ENCODE measurements at regions not wholly inside any gene's neighbourhood (a gene's known extent, or its start where the extent isn't known, plus 50 kb on each side); places are given as distances from the start of the nearest gene placed in this dataset.

GRCh38 chr4:136540747-136541146, 991.5 kb downstream of the PCDH18 start:
- H4K20me1 ChIP-seq (ENCODE audit: insufficient read depth, low read length) = no peaks in the 10 kb centered on the region
- no peaks in the 10 kb centered on the region for H3K36me3 ChIP-seq (ENCODE audit: insufficient read depth, low read length)
- H3K9me3 ChIP-seq (ENCODE audit: low read length) = no peaks in the 10 kb centered on the region
- no peak overlapping the region for H3K4me2 ChIP-seq (ENCODE audit: low read length)
- no peak overlapping the region for H3K27ac ChIP-seq (ENCODE audit: low read depth, low read length, poor library complexity, severe bottlenecking)
- no peak overlapping the region for H3K4me3 ChIP-seq (ENCODE audit: low read depth, low read length, poor library complexity, severe bottlenecking)
- no peaks in the 10 kb centered on the region for H3K9me2 ChIP-seq (ENCODE audit: low read depth, low read length)
- H2AFZ ChIP-seq (ENCODE audit: low read length) = no peak overlapping the region
- no peaks in the 10 kb centered on the region for H3F3A ChIP-seq (ENCODE audit: insufficient read depth, low read length)
- H3K9ac ChIP-seq (ENCODE audit: low read length) = no peak overlapping the region
- no peaks in the 10 kb centered on the region for H3K4me1 ChIP-seq (ENCODE audit: insufficient read depth, low read length, severe bottlenecking)
- no peaks in the 10 kb centered on the region for H3K79me2 ChIP-seq (ENCODE audit: insufficient read depth, low read length)
- TF ChIP-seq, protein P1, sequence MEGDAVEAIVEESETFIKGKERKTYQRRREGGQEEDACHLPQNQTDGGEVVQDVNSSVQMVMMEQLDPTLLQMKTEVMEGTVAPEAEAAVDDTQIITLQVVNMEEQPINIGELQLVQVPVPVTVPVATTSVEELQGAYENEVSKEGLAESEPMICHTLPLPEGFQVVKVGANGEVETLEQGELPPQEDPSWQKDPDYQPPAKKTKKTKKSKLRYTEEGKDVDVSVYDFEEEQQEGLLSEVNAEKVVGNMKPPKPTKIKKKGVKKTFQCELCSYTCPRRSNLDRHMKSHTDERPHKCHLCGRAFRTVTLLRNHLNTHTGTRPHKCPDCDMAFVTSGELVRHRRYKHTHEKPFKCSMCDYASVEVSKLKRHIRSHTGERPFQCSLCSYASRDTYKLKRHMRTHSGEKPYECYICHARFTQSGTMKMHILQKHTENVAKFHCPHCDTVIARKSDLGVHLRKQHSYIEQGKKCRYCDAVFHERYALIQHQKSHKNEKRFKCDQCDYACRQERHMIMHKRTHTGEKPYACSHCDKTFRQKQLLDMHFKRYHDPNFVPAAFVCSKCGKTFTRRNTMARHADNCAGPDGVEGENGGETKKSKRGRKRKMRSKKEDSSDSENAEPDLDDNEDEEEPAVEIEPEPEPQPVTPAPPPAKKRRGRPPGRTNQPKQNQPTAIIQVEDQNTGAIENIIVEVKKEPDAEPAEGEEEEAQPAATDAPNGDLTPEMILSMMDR (IDR thresholded peaks at IDR 0.05; ENCODE audit: low read length) = no peak
- TF ChIP-seq EZH2 (IDR thresholded peaks at IDR 0.05; ENCODE audit: borderline replicate concordance, low read length) = no peak
- H3K27me3 ChIP-seq (ENCODE audit: insufficient read depth, low read length) = no peaks in the 10 kb centered on the region

- Histone ChIP-seq H3K4me2 (ENCODE audit: low read length) (no peak overlapping the region), H3K79me2 (ENCODE audit: insufficient read depth, low read length) (no peaks in the 10 kb centered on the region), H3K9me2 (ENCODE audit: low read depth, low read length) (no peaks in the 10 kb centered on the region), H3K9me3 (ENCODE audit: low read length) (no peaks in the 10 kb centered on the region), H3K4me1 (ENCODE audit: insufficient read depth, low read length, severe bottlenecking) (no peaks in the 10 kb centered on the region), H4K20me1 (ENCODE audit: insufficient read depth, low read length) (no peaks in the 10 kb centered on the region), H3K36me3 (ENCODE audit: insufficient read depth, low read length) (no peaks in the 10 kb centered on the region), H3K27ac (ENCODE audit: low read depth, low read length, poor library complexity, severe bottlenecking) (no peak overlapping the region), H2AFZ (ENCODE audit: low read length) (no peak overlapping the region), H3F3A (ENCODE audit: insufficient read depth, low read length) (no peaks in the 10 kb centered on the region), H3K27me3 (ENCODE audit: insufficient read depth, low read length) (no peaks in the 10 kb centered on the region), H3K4me3 (ENCODE audit: low read depth, low read length, poor library complexity, severe bottlenecking) (no peak overlapping the region), H3K9ac (ENCODE audit: low read length) (no peak overlapping the region)
- TF ChIP-seq, protein P1 (IDR thresholded peaks at IDR 0.05; ENCODE audit: low read length) = no peak
- TF ChIP-seq EZH2 (IDR thresholded peaks at IDR 0.05; ENCODE audit: borderline replicate concordance, low read length) = no peak
Measured at GRCh38 chr4:136528131-136528530, 1004.2 kb downstream of the PCDH18 start.

- H3K4me1 ChIP-seq (ENCODE audit: insufficient read depth, low read length, severe bottlenecking) = no peaks in the 10 kb centered on the region
- H2AFZ ChIP-seq (ENCODE audit: low read length) = no peak overlapping the region
- H3K4me2 ChIP-seq (ENCODE audit: low read length) = no peak overlapping the region
- no peak for TF ChIP-seq EZH2 (IDR thresholded peaks at IDR 0.05; ENCODE audit: borderline replicate concordance, low read length)
- TF ChIP-seq, protein P1 (IDR thresholded peaks at IDR 0.05; ENCODE audit: low read length) = no peak
- H3K27ac ChIP-seq (ENCODE audit: low read depth, low read length, poor library complexity, severe bottlenecking) = no peak overlapping the region
- no peaks in the 10 kb centered on the region for H3F3A ChIP-seq (ENCODE audit: insufficient read depth, low read length)
- no peak overlapping the region for H3K4me3 ChIP-seq (ENCODE audit: low read depth, low read length, poor library complexity, severe bottlenecking)
- no peak overlapping the region for H3K9ac ChIP-seq (ENCODE audit: low read length)
- H3K36me3 ChIP-seq (ENCODE audit: insufficient read depth, low read length) = no peaks in the 10 kb centered on the region
- H3K9me3 ChIP-seq (ENCODE audit: low read length) = no peaks in the 10 kb centered on the region
- no peaks in the 10 kb centered on the region for H4K20me1 ChIP-seq (ENCODE audit: insufficient read depth, low read length)
- H3K79me2 ChIP-seq (ENCODE audit: insufficient read depth, low read length) = no peaks in the 10 kb centered on the region
- H3K9me2 ChIP-seq (ENCODE audit: low read depth, low read length) = no peaks in the 10 kb centered on the region
- H3K27me3 ChIP-seq (ENCODE audit: insufficient read depth, low read length) = no peaks in the 10 kb centered on the region
Measured at GRCh38 chr4:136526517-136526916, 1005.8 kb downstream of the PCDH18 start.

Data from OCI-LY1 (cell line).